ENCODE measurements at regions not wholly inside any gene's neighbourhood (a gene's known extent, or its start where the extent isn't known, plus 50 kb on each side); places are given as distances from the start of the nearest gene placed in this dataset.

DNA sequence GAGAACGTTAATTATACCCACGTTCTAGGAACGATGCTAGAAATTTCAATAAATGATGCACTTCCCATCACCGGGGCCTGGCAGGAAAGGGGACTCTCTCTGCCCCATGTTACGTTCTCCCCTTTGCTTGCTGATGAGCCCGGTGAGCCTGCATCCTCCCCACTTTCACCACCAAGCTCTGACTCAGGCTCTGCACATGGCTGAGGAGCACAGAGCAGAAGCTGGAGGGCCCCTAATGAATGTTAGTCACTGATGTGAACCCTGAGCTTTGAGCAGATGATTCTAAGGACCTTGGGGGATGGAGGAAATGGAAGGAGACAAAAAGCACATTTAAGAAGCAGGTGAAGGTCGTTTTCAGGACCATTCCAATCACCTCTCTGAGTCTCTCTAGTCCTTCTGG, 468.2 kb upstream of the ARID1B start:
- H3K4me3 ChIP-seq (ENCODE audit: low read depth, low read length) = no peak overlapping the region
- ChIA-PET CTCF (no interaction called here), POLR2A (no interaction called here)
- DNase-seq (ENCODE audit: low read depth, low spot score) = no peak
- TF ChIP-seq, protein P1, sequence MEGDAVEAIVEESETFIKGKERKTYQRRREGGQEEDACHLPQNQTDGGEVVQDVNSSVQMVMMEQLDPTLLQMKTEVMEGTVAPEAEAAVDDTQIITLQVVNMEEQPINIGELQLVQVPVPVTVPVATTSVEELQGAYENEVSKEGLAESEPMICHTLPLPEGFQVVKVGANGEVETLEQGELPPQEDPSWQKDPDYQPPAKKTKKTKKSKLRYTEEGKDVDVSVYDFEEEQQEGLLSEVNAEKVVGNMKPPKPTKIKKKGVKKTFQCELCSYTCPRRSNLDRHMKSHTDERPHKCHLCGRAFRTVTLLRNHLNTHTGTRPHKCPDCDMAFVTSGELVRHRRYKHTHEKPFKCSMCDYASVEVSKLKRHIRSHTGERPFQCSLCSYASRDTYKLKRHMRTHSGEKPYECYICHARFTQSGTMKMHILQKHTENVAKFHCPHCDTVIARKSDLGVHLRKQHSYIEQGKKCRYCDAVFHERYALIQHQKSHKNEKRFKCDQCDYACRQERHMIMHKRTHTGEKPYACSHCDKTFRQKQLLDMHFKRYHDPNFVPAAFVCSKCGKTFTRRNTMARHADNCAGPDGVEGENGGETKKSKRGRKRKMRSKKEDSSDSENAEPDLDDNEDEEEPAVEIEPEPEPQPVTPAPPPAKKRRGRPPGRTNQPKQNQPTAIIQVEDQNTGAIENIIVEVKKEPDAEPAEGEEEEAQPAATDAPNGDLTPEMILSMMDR (IDR thresholded peaks at IDR 0.05; ENCODE audit: insufficient read depth, low read length, missing control alignments) = no peak

DNA sequence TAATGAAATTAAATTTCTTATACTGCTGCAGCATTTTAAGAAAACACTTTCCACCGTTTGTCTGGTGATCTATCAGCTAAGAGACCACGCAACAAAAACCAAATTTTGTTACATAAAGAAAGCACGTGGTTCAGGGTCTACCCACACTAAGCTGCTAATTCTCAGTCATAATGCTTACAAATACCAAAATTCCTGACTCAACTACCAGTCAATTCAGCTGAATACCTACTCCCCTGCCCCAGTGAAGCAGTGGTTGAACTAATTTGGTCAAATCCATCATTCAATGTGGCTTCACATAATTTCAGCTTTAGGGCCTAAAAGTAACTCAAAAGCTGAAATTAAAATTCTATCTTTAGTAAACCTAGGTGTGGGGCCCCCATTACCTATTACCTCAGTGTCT, 468.6 kb upstream of the ARID1B start:
- TF ChIP-seq, protein P1 (IDR thresholded peaks at IDR 0.05; ENCODE audit: insufficient read depth, low read length, missing control alignments) = no peak
- ChIA-PET CTCF (no interaction called here), POLR2A (no interaction called here)
- no peak for DNase-seq (ENCODE audit: low read depth, low spot score)
- H3K4me3 ChIP-seq (ENCODE audit: low read depth, low read length) = no peak overlapping the region

DNA sequence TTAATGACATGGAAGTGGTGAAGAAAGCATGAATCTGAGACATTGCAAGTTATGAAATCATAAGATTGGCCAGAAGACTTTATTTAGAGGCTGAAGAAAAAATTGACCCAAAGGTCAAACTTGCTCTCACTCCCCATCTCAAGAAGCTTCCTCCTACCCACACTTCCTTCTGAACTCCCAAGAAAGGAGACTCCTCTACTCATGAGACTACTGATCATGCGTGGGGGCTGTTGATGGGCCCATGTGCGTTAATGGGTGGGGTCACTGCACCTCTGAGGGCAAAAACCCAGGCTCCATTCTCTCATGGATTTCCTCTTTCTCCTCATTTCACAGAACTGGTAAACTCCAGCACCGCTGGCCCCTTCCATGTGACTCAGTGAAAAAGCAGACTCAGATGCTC, 470.6 kb upstream of the ARID1B start:
- H3K4me3 ChIP-seq (ENCODE audit: low read depth, low read length) = no peak overlapping the region
- TF ChIP-seq, protein P1 (IDR thresholded peaks at IDR 0.05; ENCODE audit: insufficient read depth, low read length, missing control alignments) = no peak
- ChIA-PET CTCF (no interaction called here), POLR2A (no interaction called here)
- DNase-seq (ENCODE audit: low read depth, low spot score) = no peak

DNA sequence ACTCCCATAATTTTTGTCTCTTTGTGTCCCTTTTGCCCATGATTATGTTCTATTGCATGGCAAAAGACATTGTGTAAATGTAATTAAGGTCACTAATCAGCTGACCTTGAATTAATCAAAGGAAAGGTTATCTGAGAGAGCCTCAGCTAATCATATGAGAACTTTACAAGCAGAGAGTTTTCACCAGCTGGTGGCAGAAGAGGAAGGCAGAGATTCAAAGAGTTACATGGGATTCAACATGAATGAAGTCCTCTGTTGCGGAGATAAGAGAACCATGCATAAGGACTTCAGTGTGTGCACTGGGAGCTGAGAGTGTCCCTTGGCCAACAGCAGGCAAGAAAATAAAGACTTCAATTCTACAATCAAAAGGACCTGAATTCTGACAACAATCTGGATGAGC, 494.1 kb upstream of the ARID1B start:
- DNase-seq (ENCODE audit: low read depth, low spot score) = no peak
- H3K4me3 ChIP-seq (ENCODE audit: low read depth, low read length) = no peak overlapping the region
- TF ChIP-seq, protein P1 (IDR thresholded peaks at IDR 0.05; ENCODE audit: insufficient read depth, low read length, missing control alignments) = no peak
- CTCF ChIA-PET = no interaction called here
- POLR2A ChIA-PET = no interaction called here

DNA sequence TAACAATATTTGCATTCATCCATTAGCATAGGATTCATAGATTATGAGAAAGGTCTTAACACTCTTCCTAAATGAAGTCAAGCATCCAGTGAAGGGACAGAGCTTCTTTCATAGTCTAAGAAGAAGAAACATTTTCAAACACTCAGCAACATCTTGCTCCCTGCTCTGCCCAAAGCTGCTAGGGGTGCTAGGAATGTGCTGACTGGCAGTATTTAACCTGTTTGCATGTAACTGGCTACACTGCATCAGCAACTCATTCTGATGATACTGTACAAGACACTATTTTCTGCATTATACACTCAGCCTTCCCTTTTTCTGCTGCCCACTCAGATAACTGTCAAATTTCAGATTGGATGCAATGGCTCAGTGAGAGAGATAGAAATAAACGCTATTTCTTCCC, 495.1 kb upstream of the ARID1B start:
- POLR2A ChIA-PET = no interaction called here
- TF ChIP-seq, protein P1 (IDR thresholded peaks at IDR 0.05; ENCODE audit: insufficient read depth, low read length, missing control alignments) = no peak
- no peak for DNase-seq (ENCODE audit: low read depth, low spot score)
- H3K4me3 ChIP-seq (ENCODE audit: low read depth, low read length) = no peak overlapping the region
- CTCF ChIA-PET = no interaction called here

DNA sequence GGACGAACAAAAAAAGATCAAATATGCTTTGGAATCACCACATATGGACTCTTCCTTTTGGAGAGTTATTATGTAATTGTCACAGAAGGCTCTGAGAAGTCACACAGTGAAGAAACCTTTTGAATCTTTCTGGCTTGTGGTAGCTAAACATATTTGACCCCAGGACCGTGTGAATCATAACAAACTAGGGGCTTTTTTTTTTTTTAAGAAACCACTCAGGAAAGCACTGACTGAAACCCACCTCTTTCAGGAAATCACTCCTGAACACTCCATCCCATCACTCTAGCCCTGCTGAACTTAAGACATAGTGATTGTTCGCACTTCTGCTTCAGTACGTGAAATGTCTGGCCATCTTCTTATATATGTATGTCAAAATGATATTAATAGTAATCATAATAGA, 495.9 kb upstream of the ARID1B start:
- TF ChIP-seq, protein P1 (IDR thresholded peaks at IDR 0.05; ENCODE audit: insufficient read depth, low read length, missing control alignments) = no peak
- ChIA-PET POLR2A (no interaction called here), CTCF (no interaction called here)
- no peak overlapping the region for H3K4me3 ChIP-seq (ENCODE audit: low read depth, low read length)
- DNase-seq (ENCODE audit: low read depth, low spot score) = no peak
